ENCODE measurements at regions not wholly inside any gene's neighbourhood (a gene's known extent, or its start where the extent isn't known, plus 50 kb on each side); places are given as distances from the start of the nearest gene placed in this dataset.

- TF ChIP-seq EP300 (IDR thresholded peaks at IDR 0.05; ENCODE audit: borderline replicate concordance in 1 of 2, low read depth in 1 of 2, low read length in 1 of 2) (no peak), NFIC (IDR thresholded peaks at IDR 0.05; ENCODE audit: borderline replicate concordance) (no peak), FOXM1 (IDR thresholded peaks at IDR 0.05; ENCODE audit: low read depth) (no peak), TAF1 (IDR thresholded peaks at IDR 0.05; ENCODE audit: borderline replicate concordance, low read depth, low read length) (no peak), SMC3 (IDR thresholded peaks at IDR 0.05; ENCODE audit: low read depth, low read length) (no peak), MAX (IDR thresholded peaks at IDR 0.05; ENCODE audit: low read depth) (no peak), POLR2AphosphoS5 (IDR thresholded peaks at IDR 0.05; ENCODE audit: low read depth, low read length) (no peak)
- TF ChIP-seq, protein P1, sequence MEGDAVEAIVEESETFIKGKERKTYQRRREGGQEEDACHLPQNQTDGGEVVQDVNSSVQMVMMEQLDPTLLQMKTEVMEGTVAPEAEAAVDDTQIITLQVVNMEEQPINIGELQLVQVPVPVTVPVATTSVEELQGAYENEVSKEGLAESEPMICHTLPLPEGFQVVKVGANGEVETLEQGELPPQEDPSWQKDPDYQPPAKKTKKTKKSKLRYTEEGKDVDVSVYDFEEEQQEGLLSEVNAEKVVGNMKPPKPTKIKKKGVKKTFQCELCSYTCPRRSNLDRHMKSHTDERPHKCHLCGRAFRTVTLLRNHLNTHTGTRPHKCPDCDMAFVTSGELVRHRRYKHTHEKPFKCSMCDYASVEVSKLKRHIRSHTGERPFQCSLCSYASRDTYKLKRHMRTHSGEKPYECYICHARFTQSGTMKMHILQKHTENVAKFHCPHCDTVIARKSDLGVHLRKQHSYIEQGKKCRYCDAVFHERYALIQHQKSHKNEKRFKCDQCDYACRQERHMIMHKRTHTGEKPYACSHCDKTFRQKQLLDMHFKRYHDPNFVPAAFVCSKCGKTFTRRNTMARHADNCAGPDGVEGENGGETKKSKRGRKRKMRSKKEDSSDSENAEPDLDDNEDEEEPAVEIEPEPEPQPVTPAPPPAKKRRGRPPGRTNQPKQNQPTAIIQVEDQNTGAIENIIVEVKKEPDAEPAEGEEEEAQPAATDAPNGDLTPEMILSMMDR (IDR thresholded peaks at IDR 0.05): no peak
These were observed 334.0 kb downstream of the BUD13 start for GRCh38 chr11:116438651-116439360.

Measured in SK-N-SH (cell line).